ENCODE measurements at regions not wholly inside any gene's neighbourhood (a gene's known extent, or its start where the extent isn't known, plus 50 kb on each side); places are given as distances from the start of the nearest gene placed in this dataset.

- Histone ChIP-seq H3K27me3 (ENCODE audit: control insufficient read depth in 4 of 4, insufficient read depth in 4 of 4, low read length in 3 of 4) (peaks cover 0 to 2% (median under 1%) of the 10 kb centered on the region in 4 donors), H3K4me3 (ENCODE audit: low read depth in 1 of 3, low read length in 3 of 3) (no peak overlapping the region), H3K4me1 (ENCODE audit: control insufficient read depth in 4 of 4, insufficient read depth in 4 of 4, low read length in 3 of 4) (no peaks in the 10 kb centered on the region), H3K27ac (ENCODE audit: low read depth in 1 of 2, low read length in 2 of 2) (no peak overlapping the region), H3K36me3 (ENCODE audit: control insufficient read depth in 4 of 4, insufficient read depth in 3 of 4, low read depth in 1 of 4, low read length in 3 of 4) (no peaks in the 10 kb centered on the region), H3K9ac (ENCODE audit: low read depth in 1 of 2, low read length in 2 of 2) (no peak overlapping the region), H3K9me3 (ENCODE audit: control insufficient read depth in 4 of 4, low read length in 3 of 4) (no peaks in the 10 kb centered on the region)
- TF ChIP-seq FOXA1 (IDR thresholded peaks at IDR 0.05) (no peak), GABPA (IDR thresholded peaks at IDR 0.05 in 1 of 2, conservative IDR thresholded peaks at IDR 0.05 in 1 of 2) (no peak), ZBTB33 (IDR thresholded peaks at IDR 0.05) (no peak), HNF4A (conservative IDR thresholded peaks at IDR 0.05) (no peak), RAD21 (IDR thresholded peaks at IDR 0.05) (no peak), TAF1 (conservative IDR thresholded peaks at IDR 0.05) (no peak), MAX (IDR thresholded peaks at IDR 0.05) (no peak), REST (IDR thresholded peaks at IDR 0.05) (no peak), ATF3 (IDR thresholded peaks at IDR 0.05) (no peak), FOXA2 (IDR thresholded peaks at IDR 0.05) (no peak), JUND (IDR thresholded peaks at IDR 0.05) (no peak), CTCF (IDR thresholded peaks at IDR 0.05; ENCODE audit: low read depth, low read length, missing input control) (no peak), HNF4G (IDR thresholded peaks at IDR 0.05) (no peak), RXRA (IDR thresholded peaks at IDR 0.05) (no peak), YY1 (IDR thresholded peaks at IDR 0.05) (no peak), NR2F2 (IDR thresholded peaks at IDR 0.05) (no peak), SP1 (IDR thresholded peaks at IDR 0.05) (no peak), EGR1 (IDR thresholded peaks at IDR 0.05; ENCODE audit: low read depth in 2 of 2) (no peak)
- no peak for DNase-seq (ENCODE audit: low spot score)
- 65% methylated on average over 4 of the region's 4 CpGs for WGBS
These were observed 51.7 kb upstream of the DAPL1 start for GRCh38 chr2:158743466-158743865.
